Adrenal gland (tissue), 9 donors: ENCODE measurements at regions not wholly inside any gene's neighbourhood (a gene's known extent, or its start where the extent isn't known, plus 50 kb on each side); places are given as distances from the start of the nearest gene placed in this dataset.

Experiments used
- DNase-seq, 7 donors: peaks; one replicate each; pipeline ENCODE4 v3.0.0-alpha.2; 2019 to 2020
- H3K27ac ChIP-seq, 5 donors: fragments of 200-600 bp; sonication (generic) in 4 of 5; 1 replicate in 3 of 5; 2 replicates in 2 of 5; pipeline versions ENCODE4 v1.5.1 to v1.8.0; 2016 to 2020; ENCODE audit warnings: mild to moderate bottlenecking in 1 of 5
- H3K27me3 ChIP-seq: fragments of 200-600 bp; 2 replicates; pipeline ENCODE4 v1.8.0; 2021
- H3K36me3 ChIP-seq, 2 donors: fragments of 200-600 bp; replicated peaks in 1 of 2; 1 replicate in 1 of 2; 2 replicates in 1 of 2; pipeline versions ENCODE4 v1.5.1 to v1.8.0; 2018 to 2022
- H3K4me1 ChIP-seq, 2 donors: fragments of 200-600 bp; replicated peaks in 1 of 2; 1 replicate in 1 of 2; 2 replicates in 1 of 2; pipeline versions ENCODE4 v1.5.1 to v1.8.0; 2018 to 2021
- H3K4me3 ChIP-seq, 4 donors: fragments of 200-600 bp; sonication (generic) in 3 of 4; one replicate each; pipeline ENCODE4 v1.5.1; 2016 to 2018
- H3K9me3 ChIP-seq, 3 donors: fragments of 200-600 bp; sonication (generic) in 1 of 3; replicated peaks in 1 of 3; 1 replicate in 2 of 3; 2 replicates in 1 of 3; pipeline versions ENCODE4 v1.5.1 to v1.8.0; 2016 to 2021
- CTCF ChIP-seq, 6 experiments: fragments of 450-650 bp in 4 of 6; fragments of 200-600 bp in 2 of 6; sonication (generic) in 1 of 6; IDR thresholded peaks; 1 replicate in 5 of 6; 2 replicates in 1 of 6; pipeline versions ENCODE4 v1.5.1 to v1.8.0; 2016 to 2021; ENCODE audit warnings: antibody characterized with exemption in 6 of 6, mild to moderate bottlenecking in 2 of 6, moderate library complexity in 1 of 6
- POLR2A ChIP-seq, 2 donors: fragments of 450-650 bp; IDR thresholded peaks; one replicate each; pipeline ENCODE4 v1.6.1; 2017; ENCODE audit warnings: antibody characterized with exemption in 2 of 2, mild to moderate bottlenecking in 2 of 2, moderate library complexity in 1 of 2
- WGBS, 4 donors: extraction: QIAGEN DNeasy Blood & Tissue Kit in 2 of 4; methylation state at CpG; one replicate each; pipeline versions ENCODE4 v1.1.5 to v1.1.7; 2013 to 2017; 5-methylcytosine and 5-hydroxymethylcytosine counted together
- intact Hi-C, 2 donors: fragments of 100-400 bp; cut with DNase I; formaldehyde crosslinking; loops; one replicate each; pipeline versions ENCODE4 v1.14.1 to v1.15.0; 2022 to 2023
- small RNA-seq, 2 donors: library from RNA; depleted of rRNA; stranded (forward); fragments of <200 nt; gene quantifications; one replicate each; pipeline ENCODE3, GENCODE V24; 2016
- donor health status: healthy with polysubstance abuse.
- donor health status: Bipolar disorder and iron deficiency.
- donor health status: DM: yes; HTN: yes; CAD: no.
- donor health status: DM: no; HTN: no; CAD: no.
- donor health status: DM: no; HTN: no; CAD: no.

GRCh38 chr2:223542501-223542900, 59.7 kb downstream of the SCG2 start:
- Histone ChIP-seq H3K36me3 (no peaks in the 10 kb centered on the region), H3K27me3 (no peaks in the 10 kb centered on the region), H3K4me1 (peaks cover 3 to 7% of the 10 kb centered on the region in 2 donors), H3K9me3 (no peaks in the 10 kb centered on the region), H3K27ac (no peak overlapping the region), H3K4me3 (no peak overlapping the region)
- TF ChIP-seq POLR2A (IDR thresholded peaks at IDR 0.05) (no peak), CTCF (IDR thresholded peaks at IDR 0.05) (no peak)
- intact Hi-C loops = no loop called here
- no peak for DNase-seq
- 84 to 92% (median 92%) methylated on average over 7 of the region's 7 CpGs for WGBS, 4 donors

GRCh38 chr2:223545406-223545805, 56.8 kb downstream of the SCG2 start:
- 46 to 78% (median 59%) methylated on average over 2 of the region's 2 CpGs for WGBS, 4 donors
- no peaks in the 10 kb centered on the region for H3K4me1 ChIP-seq
- DNase-seq = no peak
- no peaks in the 10 kb centered on the region for H3K27me3 ChIP-seq
- no peak overlapping the region for H3K27ac ChIP-seq
- H3K9me3 ChIP-seq = no peaks in the 10 kb centered on the region
- H3K36me3 ChIP-seq = no peaks in the 10 kb centered on the region
- no peak for TF ChIP-seq POLR2A (IDR thresholded peaks at IDR 0.05)
- TF ChIP-seq CTCF (IDR thresholded peaks at IDR 0.05) = no peak
- intact Hi-C loops = no loop called here
- no peak overlapping the region for H3K4me3 ChIP-seq

GRCh38 chr2:223545830-223546229, 56.3 kb downstream of the SCG2 start:
- no peaks in the 10 kb centered on the region for H3K36me3 ChIP-seq
- 58 to 70% (median 64%) methylated on average over 2 of the region's 2 CpGs for WGBS, 4 donors
- no peak overlapping the region for H3K27ac ChIP-seq
- H3K9me3 ChIP-seq = no peaks in the 10 kb centered on the region
- intact Hi-C loops = no loop called here
- H3K4me3 ChIP-seq = no peak overlapping the region
- no peaks in the 10 kb centered on the region for H3K27me3 ChIP-seq
- no peak for DNase-seq
- no peaks in the 10 kb centered on the region for H3K4me1 ChIP-seq
- TF ChIP-seq CTCF (IDR thresholded peaks at IDR 0.05) = no peak
- no peak for TF ChIP-seq POLR2A (IDR thresholded peaks at IDR 0.05)

Small RNAs in the stretch of these regions (small RNA-seq; reads per million reads assigned to genes)
- 0 reads per million in 2 donors for gene HIGD1AP4
- 0 reads per million in 2 donors for gene RN7SL807P
